Muscle layer of colon (tissue), 2 donors: ENCODE measurements at regions not wholly inside any gene's neighbourhood (a gene's known extent, or its start where the extent isn't known, plus 50 kb on each side); places are given as distances from the start of the nearest gene placed in this dataset.

Experiments
- H3K27ac ChIP-seq: one replicate; pipeline ENCODE4 v1.7.0; 2013; ENCODE audit warnings: low read depth, mild to moderate bottlenecking, low read length, moderate library complexity
- H3K27me3 ChIP-seq, 2 donors: one replicate each; pipeline ENCODE4 v1.7.0; 2013; ENCODE audit warnings: low read length in 2 of 2, mild to moderate bottlenecking in 2 of 2; ENCODE audit not compliant: insufficient read depth in 2 of 2, control insufficient read depth in 1 of 2
- H3K36me3 ChIP-seq: one replicate; pipeline ENCODE4 v1.7.0; 2013; ENCODE audit warnings: mild to moderate bottlenecking, low read length; ENCODE audit not compliant: insufficient read depth
- H3K4me1 ChIP-seq: one replicate; pipeline ENCODE4 v1.7.0; 2013; ENCODE audit warnings: mild to moderate bottlenecking, low read length; ENCODE audit not compliant: insufficient read depth
- H3K4me3 ChIP-seq, 2 donors: one replicate each; pipeline ENCODE4 v1.7.0; 2013; ENCODE audit warnings: low read length in 2 of 2, low read depth in 1 of 2, mild to moderate bottlenecking in 1 of 2, moderate library complexity in 1 of 2
- H3K9ac ChIP-seq: one replicate; pipeline ENCODE4 v1.7.0; 2013; ENCODE audit warnings: low read length
- H3K9me3 ChIP-seq: one replicate; pipeline ENCODE4 v1.7.0; 2013; ENCODE audit warnings: mild to moderate bottlenecking, low read length
- donor health status: abdominal sarcoma.
- donor health status: Adenocarcinoma of cecum.

DNA sequence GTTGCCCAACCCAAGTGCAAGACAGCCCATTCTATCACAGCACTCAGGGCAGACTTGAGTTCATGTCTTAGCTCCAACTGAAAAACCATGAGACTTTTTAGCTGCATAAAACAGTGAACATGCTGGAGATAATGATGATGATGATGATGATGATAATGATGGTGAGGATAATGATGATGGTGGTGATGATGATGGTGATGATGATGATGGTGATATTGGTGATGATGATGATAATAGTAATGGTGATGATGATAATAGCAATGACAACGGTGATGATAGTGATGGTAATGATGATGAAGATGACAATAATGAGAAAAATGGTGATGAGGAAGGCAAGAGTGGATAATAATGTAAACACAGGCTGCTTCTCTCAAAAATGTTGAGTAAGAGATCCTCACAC lies 576.2 kb downstream of the BCL11B start:
- H3K9me3 ChIP-seq = no peaks in the 10 kb centered on the region
- no peak overlapping the region for H3K27ac ChIP-seq
- no peak overlapping the region for H3K9ac ChIP-seq
- H3K36me3 ChIP-seq = no peaks in the 10 kb centered on the region
- peaks cover 3% of the 10 kb centered on the region for H3K4me1 ChIP-seq
- no peaks in the 10 kb centered on the region for H3K27me3 ChIP-seq
- no peak overlapping the region for H3K4me3 ChIP-seq

DNA sequence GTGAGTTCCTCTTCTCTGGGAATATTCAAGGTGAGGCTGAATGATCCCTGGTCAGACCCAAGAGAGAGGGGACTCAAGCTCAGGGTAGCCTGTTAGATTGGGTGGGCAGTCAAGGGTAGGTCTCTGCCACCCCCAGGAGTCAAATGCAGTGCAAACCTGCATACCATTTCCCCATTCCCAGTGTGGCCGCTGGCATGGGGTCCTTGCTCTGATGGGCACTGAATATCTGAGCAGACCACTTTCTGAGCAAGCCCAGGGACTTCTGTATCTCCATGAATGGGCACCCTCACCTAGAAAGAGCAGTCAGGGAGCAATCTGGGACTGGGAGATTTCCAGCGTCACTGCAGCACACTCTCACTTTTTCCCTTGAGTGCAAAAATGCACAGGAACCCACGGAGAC lies 573.7 kb downstream of the BCL11B start:
- Histone ChIP-seq H3K27me3 (no peaks in the 10 kb centered on the region), H3K4me3 (no peak overlapping the region), H3K36me3 (no peaks in the 10 kb centered on the region), H3K9me3 (no peaks in the 10 kb centered on the region), H3K9ac (no peak overlapping the region), H3K27ac (no peak overlapping the region), H3K4me1 (no peaks in the 10 kb centered on the region)

DNA sequence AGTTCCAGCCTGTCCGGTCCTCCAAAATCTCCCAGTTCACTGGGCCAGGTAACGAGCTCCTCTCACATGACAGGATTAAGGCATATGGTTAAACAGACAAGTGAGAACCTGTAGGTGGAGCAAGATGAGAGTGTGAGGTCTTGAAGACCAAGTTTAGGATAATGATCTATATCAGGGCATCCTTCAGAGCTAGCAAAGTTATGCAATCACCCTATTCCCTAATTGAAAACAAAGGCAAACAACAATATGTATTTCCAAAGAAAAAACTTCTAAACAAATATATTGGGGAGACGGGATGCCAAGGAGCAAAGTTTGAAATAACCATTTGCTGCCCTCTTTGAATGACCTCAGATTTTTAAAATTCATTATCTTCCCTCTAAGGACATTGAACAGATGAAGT lies 571.2 kb downstream of the BCL11B start:
- H3K27ac ChIP-seq = no peak overlapping the region
- H3K9ac ChIP-seq = no peak overlapping the region
- no peaks in the 10 kb centered on the region for H3K36me3 ChIP-seq
- H3K4me1 ChIP-seq = no peaks in the 10 kb centered on the region
- H3K9me3 ChIP-seq = no peaks in the 10 kb centered on the region
- no peak overlapping the region for H3K4me3 ChIP-seq
- H3K27me3 ChIP-seq = no peaks in the 10 kb centered on the region

- Histone ChIP-seq H3K4me3 (no peak overlapping the region), H3K9ac (no peak overlapping the region), H3K36me3 (no peaks in the 10 kb centered on the region), H3K27me3 (no peaks in the 10 kb centered on the region), H3K9me3 (no peaks in the 10 kb centered on the region), H3K27ac (no peak overlapping the region), H3K4me1 (no peaks in the 10 kb centered on the region)
Measured at GRCh38 chr14:98701377-98701776, 570.6 kb downstream of the BCL11B start.

DNA sequence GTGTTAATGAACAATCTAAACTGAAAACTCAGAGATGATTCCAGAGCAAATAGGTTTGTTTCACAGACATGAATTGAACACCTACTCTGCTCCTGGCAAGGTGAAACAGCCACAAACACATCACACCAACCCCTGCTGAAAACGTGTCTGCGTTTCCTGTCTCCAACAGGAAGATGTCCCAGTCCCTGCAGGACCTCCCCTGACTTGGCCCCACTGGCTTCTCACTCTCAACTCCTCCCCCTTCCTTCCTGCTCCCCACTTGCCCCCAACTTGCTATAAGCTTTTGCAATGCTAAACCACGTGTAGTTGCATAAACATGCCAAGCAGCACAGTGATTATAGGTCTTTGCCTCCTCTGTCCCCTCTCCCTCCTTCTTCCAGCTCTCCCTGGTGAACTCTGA lies 567.6 kb downstream of the BCL11B start:
- Histone ChIP-seq H3K4me3 (no peak overlapping the region), H3K9ac (no peak overlapping the region), H3K36me3 (no peaks in the 10 kb centered on the region), H3K4me1 (no peaks in the 10 kb centered on the region), H3K27me3 (no peaks in the 10 kb centered on the region), H3K27ac (no peak overlapping the region), H3K9me3 (no peaks in the 10 kb centered on the region)

DNA sequence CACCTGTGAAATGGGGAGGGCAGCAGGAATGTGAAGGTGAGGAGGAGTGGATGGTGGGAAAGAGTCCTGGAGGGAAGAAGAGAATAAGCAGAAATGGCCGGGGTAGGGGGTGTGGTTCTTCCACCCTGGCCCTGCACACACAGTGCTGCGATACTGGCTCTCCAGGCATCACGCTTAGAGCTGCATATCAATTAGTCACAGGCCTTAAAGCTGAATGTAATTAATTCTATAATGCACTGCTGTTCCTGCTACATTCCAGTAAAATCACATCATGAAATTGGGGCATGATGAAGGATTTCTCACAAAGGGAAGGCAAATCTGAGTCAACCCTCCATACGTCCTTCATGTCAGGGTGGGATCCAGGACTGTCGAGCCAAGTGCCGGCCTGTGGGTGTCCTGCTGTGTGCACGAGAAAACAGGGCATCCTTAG lies 566.1 kb downstream of the BCL11B start:
- no peak overlapping the region for H3K27ac ChIP-seq
- H3K9ac ChIP-seq = no peak overlapping the region
- H3K4me3 ChIP-seq = no peak overlapping the region
- no peaks in the 10 kb centered on the region for H3K36me3 ChIP-seq
- H3K9me3 ChIP-seq = no peaks in the 10 kb centered on the region
- no peaks in the 10 kb centered on the region for H3K4me1 ChIP-seq
- H3K27me3 ChIP-seq = no peaks in the 10 kb centered on the region

GRCh38 chr14:98707522-98707921 lies 564.5 kb downstream of the BCL11B start:
- Histone ChIP-seq H3K4me3 (no peak overlapping the region), H3K9me3 (no peaks in the 10 kb centered on the region)

DNA sequence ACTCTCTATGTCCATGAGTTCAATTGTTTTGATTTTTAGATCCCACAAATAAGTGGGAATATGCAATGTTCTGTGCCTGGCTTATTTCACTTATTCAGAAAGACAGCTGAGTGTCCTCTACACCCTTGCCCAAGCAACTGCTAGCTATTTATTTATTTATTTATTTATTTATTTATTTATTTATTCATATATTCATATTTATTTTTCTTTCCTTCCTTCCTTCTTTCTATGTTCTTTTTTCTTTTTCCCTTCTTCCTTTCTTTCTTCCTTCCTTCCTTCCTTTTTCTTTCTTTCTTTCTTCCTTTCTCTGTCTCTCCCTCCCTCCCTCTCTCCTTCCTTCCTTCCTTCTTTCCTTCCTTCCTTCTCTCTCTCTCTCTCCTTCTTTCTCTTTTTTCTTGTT lies 563.4 kb downstream of the BCL11B start:
- H3K27ac ChIP-seq = no peak overlapping the region
- H3K36me3 ChIP-seq = no peaks in the 10 kb centered on the region
- no peak overlapping the region for H3K9ac ChIP-seq
- H3K4me3 ChIP-seq = no peak overlapping the region
- H3K27me3 ChIP-seq = no peaks in the 10 kb centered on the region
- H3K9me3 ChIP-seq = no peaks in the 10 kb centered on the region
- H3K4me1 ChIP-seq = no peaks in the 10 kb centered on the region

More at GRCh38 chr14:98707522-98707921, 564.5 kb downstream of the BCL11B start:
- no peaks in the 10 kb centered on the region for H3K4me1 ChIP-seq
- H3K27ac ChIP-seq = no peak overlapping the region
- H3K9ac ChIP-seq = no peak overlapping the region
- H3K36me3 ChIP-seq = no peaks in the 10 kb centered on the region
- no peaks in the 10 kb centered on the region for H3K27me3 ChIP-seq

DNA sequence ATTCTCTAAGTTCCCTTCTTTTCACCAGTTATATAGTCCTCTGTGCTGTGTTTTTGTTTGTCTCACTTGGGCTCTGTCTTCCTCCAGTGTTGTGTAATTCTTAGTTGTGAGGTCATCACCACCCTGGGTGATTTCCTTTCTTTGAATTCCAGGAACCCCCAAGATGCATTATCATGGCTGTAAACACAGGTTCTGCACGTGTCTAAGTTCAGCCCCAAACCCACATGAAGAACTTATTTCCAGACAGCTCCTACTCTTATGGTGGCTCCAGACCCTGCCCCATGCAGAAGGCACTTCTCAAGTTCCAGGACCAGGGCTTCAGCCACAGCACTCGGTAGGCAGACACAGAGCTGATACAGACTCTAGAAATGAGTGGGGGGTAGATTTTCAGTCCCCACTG lies 560.5 kb downstream of the BCL11B start:
- Histone ChIP-seq H3K27ac (no peak overlapping the region), H3K27me3 (no peaks in the 10 kb centered on the region), H3K9ac (no peak overlapping the region), H3K36me3 (no peaks in the 10 kb centered on the region), H3K4me3 (no peak overlapping the region), H3K4me1 (peaks cover 9% of the 10 kb centered on the region), H3K9me3 (no peaks in the 10 kb centered on the region)

DNA sequence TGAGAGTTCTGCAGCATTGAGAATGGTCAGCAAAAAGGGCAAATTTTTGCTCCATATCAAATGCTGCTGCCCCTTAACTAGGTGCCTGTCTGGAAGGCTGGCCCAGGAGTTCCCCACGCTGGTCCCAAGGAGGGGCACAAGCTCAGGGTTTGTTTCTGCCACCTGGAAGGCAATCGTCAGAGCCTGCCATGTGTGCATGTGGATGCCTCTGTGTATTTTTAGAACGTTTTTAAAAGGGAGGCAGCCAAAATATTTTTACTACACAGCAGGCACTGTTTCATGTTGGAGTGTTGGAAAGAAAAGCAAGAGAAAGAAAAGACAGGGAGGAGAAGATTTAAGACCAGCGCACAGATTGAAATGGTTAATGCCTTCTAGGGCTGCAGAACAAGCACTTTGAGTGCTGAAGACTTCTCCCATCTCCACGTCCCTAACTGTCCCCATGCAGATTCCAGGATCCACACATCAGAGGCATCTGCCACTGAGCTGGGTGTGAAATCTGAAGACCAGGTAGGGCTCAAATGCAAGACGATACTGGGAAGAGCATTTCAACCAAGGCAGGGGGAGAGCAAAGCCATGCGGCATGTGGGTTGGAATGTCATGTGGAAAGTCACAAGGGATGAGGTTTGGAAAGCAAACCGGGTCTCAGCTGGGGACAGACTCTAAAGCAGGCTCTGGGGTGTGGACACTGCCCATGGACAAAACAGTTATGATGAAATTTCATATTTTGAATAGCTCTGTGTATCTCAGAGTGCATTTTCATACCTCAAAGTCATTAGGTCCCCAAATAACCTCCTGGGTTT lies 557.2 kb downstream of the BCL11B start:
- Histone ChIP-seq H3K9me3 (no peaks in the 10 kb centered on the region), H3K4me1 (peaks cover 9% of the 10 kb centered on the region), H3K27me3 (no peaks in the 10 kb centered on the region), H3K27ac (no peak overlapping the region), H3K36me3 (no peaks in the 10 kb centered on the region), H3K9ac (no peak overlapping the region), H3K4me3 (no peak overlapping the region)

DNA sequence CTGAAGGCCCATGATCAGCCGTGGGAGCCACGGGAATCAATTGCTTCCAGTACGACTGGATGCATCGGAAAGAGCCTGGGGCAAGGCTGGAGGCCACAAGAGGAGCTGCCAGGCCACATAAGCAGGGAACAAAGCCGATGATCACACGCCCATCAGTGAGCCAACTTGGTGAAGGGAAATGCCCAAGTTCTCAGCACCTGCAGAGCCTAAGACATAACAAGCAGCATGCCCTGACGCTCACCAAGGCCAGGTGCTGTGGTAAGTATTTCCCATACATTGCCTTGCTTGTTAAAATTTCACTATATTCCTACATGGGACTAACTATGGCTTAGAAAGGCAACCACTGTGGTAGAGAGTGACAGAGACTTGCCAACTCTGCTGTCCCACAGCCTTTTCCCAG lies 555.9 kb downstream of the BCL11B start:
- H3K4me3 ChIP-seq = no peak overlapping the region
- no peak overlapping the region for H3K27ac ChIP-seq
- H3K4me1 ChIP-seq = peaks cover 9% of the 10 kb centered on the region
- H3K36me3 ChIP-seq = no peaks in the 10 kb centered on the region
- H3K9ac ChIP-seq = no peak overlapping the region
- H3K27me3 ChIP-seq = no peaks in the 10 kb centered on the region
- no peaks in the 10 kb centered on the region for H3K9me3 ChIP-seq

GRCh38 chr14:98721061-98721460 lies 550.9 kb downstream of the BCL11B start:
- H3K9me3 ChIP-seq = no peaks in the 10 kb centered on the region
- no peak overlapping the region for H3K4me3 ChIP-seq
- no peaks in the 10 kb centered on the region for H3K27me3 ChIP-seq
- H3K27ac ChIP-seq = no peak overlapping the region
- H3K9ac ChIP-seq = no peak overlapping the region
- H3K4me1 ChIP-seq = no peaks in the 10 kb centered on the region
- H3K36me3 ChIP-seq = no peaks in the 10 kb centered on the region
